Neural cell (in vitro differentiated cells): ENCODE measurements at regions not wholly inside any gene's neighbourhood (a gene's known extent, or its start where the extent isn't known, plus 50 kb on each side); places are given as distances from the start of the nearest gene placed in this dataset.

Experiments used
- CTCF ChIP-seq: fragments of 450-650 bp; IDR thresholded peaks from 2 replicates; pipeline ENCODE4 v1.5.1; 2014; ENCODE audit warnings: antibody characterized with exemption, mild to moderate bottlenecking, moderate library complexity; ENCODE audit not compliant: poor library complexity, severe bottlenecking
- EP300 ChIP-seq: fragments of 450-650 bp; conservative IDR thresholded peaks from 2 replicates; pipeline ENCODE4 v1.6.1; 2014; ENCODE audit warnings: antibody characterized with exemption, mild to moderate bottlenecking, moderate library complexity; ENCODE audit not compliant: poor library complexity, severe bottlenecking
- EZH2 ChIP-seq: fragments of 200-600, 300-800 bp; shearing (Covaris generic), sonication (generic); IDR thresholded peaks from 2 replicates; pipeline ENCODE4 v1.6.1; 2014; ENCODE audit warnings: antibody characterized with exemption, low read length, borderline replicate concordance, mild to moderate bottlenecking; ENCODE audit not compliant: insufficient read depth, poor library complexity, severe bottlenecking

GRCh38 chr12:83261998-83262397 is 575.3 kb downstream of the TMTC2 start:
- TF ChIP-seq EZH2 (no peak), EP300 (no peak), CTCF (no peak)
